Keratinocyte (primary cell): ENCODE measurements at regions not wholly inside any gene's neighbourhood (a gene's known extent, or its start where the extent isn't known, plus 50 kb on each side); places are given as distances from the start of the nearest gene placed in this dataset.
"Not testable (repeated sequence)": the region's sequence is repeated elsewhere in the genome, so short reads cannot be mapped to it uniquely, and the experiment has no call there.

Source experiments
- CTCF ChIP-seq, 3 experiments: IDR thresholded peaks in 1 of 3; conservative IDR thresholded peaks in 1 of 3; optimal IDR thresholded peaks in 1 of 3; 2 replicates in 2 of 3; 3 replicates in 1 of 3; pipeline versions ENCODE3 to v1.5.1; 2011; ENCODE audit warnings: low read length in 3 of 3, mild to moderate bottlenecking in 3 of 3, moderate library complexity in 2 of 3, control low read depth in 1 of 3, inconsistent platforms in 1 of 3; ENCODE audit not compliant: insufficient read depth in 2 of 3; ENCODE audit errors: extremely low read depth in 1 of 3
- EZH2 ChIP-seq: IDR thresholded peaks from one replicate; pipeline ENCODE4 v1.6.1; 2012; ENCODE audit warnings: inconsistent platforms, mild to moderate bottlenecking, low read length, moderate library complexity

GRCh38 chr2:110002502-110002901 lies 104.0 kb downstream of the LIMS3 start:
- TF ChIP-seq CTCF (optimal IDR thresholded peaks at IDR 0.05 in 1 of 3, IDR thresholded peaks at IDR 0.05 in 1 of 3, conservative IDR thresholded peaks at IDR 0.05 in 1 of 3; ENCODE audit: extremely low read depth in 1 of 3, insufficient read depth in 2 of 3, low read length in 3 of 3); EZH2: not testable (repeated sequence)
